Prostate gland (tissue), 2 donors: ENCODE measurements at regions not wholly inside any gene's neighbourhood (a gene's known extent, or its start where the extent isn't known, plus 50 kb on each side); places are given as distances from the start of the nearest gene placed in this dataset.

Experiments used
- POLR2A ChIP-seq: fragments of 450-650 bp; IDR thresholded peaks from one replicate; pipeline ENCODE4 v1.6.1; 2016; ENCODE audit warnings: antibody characterized with exemption, mild to moderate bottlenecking
- TF ChIP-seq, protein P1 (sequence below), 4 experiments: fragments of 200-600 bp in 2 of 4; fragments of 450-650 bp in 2 of 4; sonication (generic) in 2 of 4; IDR thresholded peaks; 1 replicate in 3 of 4; 2 replicates in 1 of 4; pipeline ENCODE4 v1.5.1; 2016 to 2019; ENCODE audit warnings: antibody characterized with exemption in 4 of 4, mild to moderate bottlenecking in 2 of 4, moderate library complexity in 2 of 4

GRCh38 chr5:154620411-154620810 is 134.8 kb upstream of the LARP1 start:
- TF ChIP-seq, protein P1, sequence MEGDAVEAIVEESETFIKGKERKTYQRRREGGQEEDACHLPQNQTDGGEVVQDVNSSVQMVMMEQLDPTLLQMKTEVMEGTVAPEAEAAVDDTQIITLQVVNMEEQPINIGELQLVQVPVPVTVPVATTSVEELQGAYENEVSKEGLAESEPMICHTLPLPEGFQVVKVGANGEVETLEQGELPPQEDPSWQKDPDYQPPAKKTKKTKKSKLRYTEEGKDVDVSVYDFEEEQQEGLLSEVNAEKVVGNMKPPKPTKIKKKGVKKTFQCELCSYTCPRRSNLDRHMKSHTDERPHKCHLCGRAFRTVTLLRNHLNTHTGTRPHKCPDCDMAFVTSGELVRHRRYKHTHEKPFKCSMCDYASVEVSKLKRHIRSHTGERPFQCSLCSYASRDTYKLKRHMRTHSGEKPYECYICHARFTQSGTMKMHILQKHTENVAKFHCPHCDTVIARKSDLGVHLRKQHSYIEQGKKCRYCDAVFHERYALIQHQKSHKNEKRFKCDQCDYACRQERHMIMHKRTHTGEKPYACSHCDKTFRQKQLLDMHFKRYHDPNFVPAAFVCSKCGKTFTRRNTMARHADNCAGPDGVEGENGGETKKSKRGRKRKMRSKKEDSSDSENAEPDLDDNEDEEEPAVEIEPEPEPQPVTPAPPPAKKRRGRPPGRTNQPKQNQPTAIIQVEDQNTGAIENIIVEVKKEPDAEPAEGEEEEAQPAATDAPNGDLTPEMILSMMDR (IDR thresholded peaks at IDR 0.05): no peak
- TF ChIP-seq POLR2A: no peak
